ENCODE measurements at regions not wholly inside any gene's neighbourhood (a gene's known extent, or its start where the extent isn't known, plus 50 kb on each side); places are given as distances from the start of the nearest gene placed in this dataset.

- no peak overlapping the region for H3K27ac ChIP-seq
- intact Hi-C loops (cut with DNase I; ENCODE audit: low total_unique reads), result no loop called here
- DNase-seq, result no peak
- TF ChIP-seq, protein P1, sequence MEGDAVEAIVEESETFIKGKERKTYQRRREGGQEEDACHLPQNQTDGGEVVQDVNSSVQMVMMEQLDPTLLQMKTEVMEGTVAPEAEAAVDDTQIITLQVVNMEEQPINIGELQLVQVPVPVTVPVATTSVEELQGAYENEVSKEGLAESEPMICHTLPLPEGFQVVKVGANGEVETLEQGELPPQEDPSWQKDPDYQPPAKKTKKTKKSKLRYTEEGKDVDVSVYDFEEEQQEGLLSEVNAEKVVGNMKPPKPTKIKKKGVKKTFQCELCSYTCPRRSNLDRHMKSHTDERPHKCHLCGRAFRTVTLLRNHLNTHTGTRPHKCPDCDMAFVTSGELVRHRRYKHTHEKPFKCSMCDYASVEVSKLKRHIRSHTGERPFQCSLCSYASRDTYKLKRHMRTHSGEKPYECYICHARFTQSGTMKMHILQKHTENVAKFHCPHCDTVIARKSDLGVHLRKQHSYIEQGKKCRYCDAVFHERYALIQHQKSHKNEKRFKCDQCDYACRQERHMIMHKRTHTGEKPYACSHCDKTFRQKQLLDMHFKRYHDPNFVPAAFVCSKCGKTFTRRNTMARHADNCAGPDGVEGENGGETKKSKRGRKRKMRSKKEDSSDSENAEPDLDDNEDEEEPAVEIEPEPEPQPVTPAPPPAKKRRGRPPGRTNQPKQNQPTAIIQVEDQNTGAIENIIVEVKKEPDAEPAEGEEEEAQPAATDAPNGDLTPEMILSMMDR (IDR thresholded peaks at IDR 0.05), result no peak
- no peak for TF ChIP-seq POLR2A (IDR thresholded peaks at IDR 0.05)
- no peaks in the 10 kb centered on the region for H3K4me1 ChIP-seq
- no peaks in the 10 kb centered on the region for H3K9me3 ChIP-seq
- no peak overlapping the region for H3K4me3 ChIP-seq
- H3K36me3 ChIP-seq, result peaks cover 0 to 8% of the 10 kb centered on the region in 2 donors
- no peaks in the 10 kb centered on the region for H3K27me3 ChIP-seq
These were observed 721.4 kb downstream of the VGLL3 start for GRCh38 chr3:86269364-86270155.

GRCh38 chr3:86257955-86258641, 732.9 kb downstream of the VGLL3 start:
- Histone ChIP-seq H3K9me3 (no peaks in the 10 kb centered on the region), H3K4me3 (no peak overlapping the region), H3K27ac (no peak overlapping the region), H3K36me3 (no peaks in the 10 kb centered on the region), H3K27me3 (no peaks in the 10 kb centered on the region), H3K4me1 (no peaks in the 10 kb centered on the region)
- TF ChIP-seq POLR2A (IDR thresholded peaks at IDR 0.05), result no peak
- TF ChIP-seq, protein P1 (IDR thresholded peaks at IDR 0.05), result no peak
- DNase-seq, result no peak
- intact Hi-C loops (cut with DNase I; ENCODE audit: low total_unique reads), result no loop called here

DNA sequence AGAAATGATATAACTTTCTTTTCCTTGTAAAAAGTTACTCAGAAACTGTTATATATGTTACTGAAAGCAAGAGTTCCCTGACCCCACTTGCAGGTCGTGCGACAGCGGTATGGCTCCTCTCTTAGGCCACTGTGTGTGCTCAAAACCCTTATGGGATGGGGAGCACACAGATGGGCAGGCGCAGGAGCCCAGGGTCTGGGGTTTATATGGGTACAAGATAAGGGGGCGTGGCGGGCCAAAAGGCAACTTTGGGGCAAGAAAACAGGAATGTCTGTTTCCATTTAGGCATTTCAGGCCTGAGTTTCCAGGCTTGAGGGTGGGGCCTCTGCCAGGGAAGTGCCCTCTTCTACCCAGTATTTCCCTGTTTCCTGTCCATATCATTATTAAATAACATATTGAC, 736.5 kb downstream of the VGLL3 start:
- no peak overlapping the region for H3K4me3 ChIP-seq
- no peaks in the 10 kb centered on the region for H3K27me3 ChIP-seq
- no peak for DNase-seq
- TF ChIP-seq, protein P1 (IDR thresholded peaks at IDR 0.05), result no peak
- TF ChIP-seq POLR2A (IDR thresholded peaks at IDR 0.05), result no peak
- H3K9me3 ChIP-seq, result no peaks in the 10 kb centered on the region
- H3K36me3 ChIP-seq, result no peaks in the 10 kb centered on the region
- no peak overlapping the region for H3K27ac ChIP-seq
- H3K4me1 ChIP-seq, result no peaks in the 10 kb centered on the region
- intact Hi-C loops (cut with DNase I; ENCODE audit: low total_unique reads), result no loop called here

DNA sequence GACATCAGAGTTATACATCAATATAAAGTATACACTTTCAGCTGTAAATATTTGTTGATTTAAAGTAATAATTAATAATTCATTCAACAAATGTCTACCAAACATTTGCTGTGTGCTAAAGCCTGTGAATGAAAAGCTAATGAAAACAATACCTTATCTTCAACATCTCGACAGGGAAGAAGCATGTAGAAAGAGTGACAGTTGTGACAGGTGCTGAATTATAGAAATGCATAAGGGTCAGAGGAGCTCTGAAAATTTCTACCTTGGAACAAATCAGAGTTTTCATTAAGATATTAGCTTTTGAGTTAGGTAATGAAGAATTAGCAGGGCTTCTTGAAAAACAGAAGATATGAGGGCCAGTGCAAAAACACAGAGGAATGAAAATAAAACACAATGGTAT, 739.2 kb downstream of the VGLL3 start:
- Histone ChIP-seq H3K4me3 (no peak overlapping the region), H3K4me1 (no peaks in the 10 kb centered on the region), H3K27ac (no peak overlapping the region), H3K36me3 (no peaks in the 10 kb centered on the region), H3K9me3 (no peaks in the 10 kb centered on the region), H3K27me3 (no peaks in the 10 kb centered on the region)
- TF ChIP-seq, protein P1 (IDR thresholded peaks at IDR 0.05), result no peak
- TF ChIP-seq POLR2A (IDR thresholded peaks at IDR 0.05), result no peak
- intact Hi-C loops (cut with DNase I; ENCODE audit: low total_unique reads), result no loop called here
- no peak for DNase-seq

DNA sequence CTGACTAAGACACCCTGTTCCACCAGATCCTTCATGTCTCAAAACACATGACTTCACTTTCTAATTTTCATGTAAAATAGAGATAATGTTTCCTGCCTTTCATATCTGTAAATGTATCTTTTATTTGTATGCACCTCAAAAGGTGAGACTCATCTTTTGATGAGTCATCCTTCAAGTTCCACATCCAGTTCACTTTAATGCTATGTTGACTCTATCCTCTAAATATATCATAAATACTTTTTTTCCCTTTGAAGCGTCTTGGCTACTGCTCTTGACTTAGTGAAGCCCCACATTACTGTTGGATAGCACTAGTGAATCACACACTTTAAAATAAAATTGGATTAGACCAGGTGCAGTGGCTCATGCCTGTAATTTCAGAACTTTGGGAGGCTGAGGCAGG, 741.1 kb downstream of the VGLL3 start:
- H3K36me3 ChIP-seq, result no peaks in the 10 kb centered on the region
- H3K4me3 ChIP-seq, result no peak overlapping the region
- no peaks in the 10 kb centered on the region for H3K4me1 ChIP-seq
- no peak overlapping the region for H3K27ac ChIP-seq
- H3K9me3 ChIP-seq, result no peaks in the 10 kb centered on the region
- no peaks in the 10 kb centered on the region for H3K27me3 ChIP-seq
- intact Hi-C loops (cut with DNase I; ENCODE audit: low total_unique reads), result no loop called here
- no peak for TF ChIP-seq POLR2A (IDR thresholded peaks at IDR 0.05)
- TF ChIP-seq, protein P1 (IDR thresholded peaks at IDR 0.05), result no peak
- DNase-seq, result no peak

All from uterus (tissue), 3 donors.